SK-N-MC (cell line): ENCODE measurements at regions not wholly inside any gene's neighbourhood (a gene's known extent, or its start where the extent isn't known, plus 50 kb on each side); places are given as distances from the start of the nearest gene placed in this dataset.

ENCODE experiments used
- EZH2 ChIP-seq: fragments of 200-600 bp; sonication (generic); IDR thresholded peaks from one replicate; pipeline ENCODE4 v1.6.1; 2017; ENCODE audit warnings: antibody characterized with exemption
- FOXP2 ChIP-seq: optimal IDR thresholded peaks from 2 replicates; pipeline ENCODE3; 2011; ENCODE audit warnings: mild to moderate bottlenecking, moderate library complexity; ENCODE audit not compliant: insufficient read depth; ENCODE audit errors: extremely low read length, control extremely low read depth
- POLR2AphosphoS5 ChIP-seq: IDR thresholded peaks from 2 replicates; pipeline ENCODE4 v1.6.1; 2012; ENCODE audit warnings: mild to moderate bottlenecking, low read depth, low read length, borderline replicate concordance

GRCh38 chr2:235270291-235270690, 223.6 kb upstream of the AGAP1 start:
- no peak for TF ChIP-seq EZH2
- TF ChIP-seq POLR2AphosphoS5: no peak
- no peak for TF ChIP-seq FOXP2
